Hematopoietic multipotent progenitor cell treated with erythropoietin and hydrocortisone succinate and interleukin-3 and kit ligand, for 4 days (in vitro differentiated cells): ENCODE measurements at regions not wholly inside any gene's neighbourhood (a gene's known extent, or its start where the extent isn't known, plus 50 kb on each side); places are given as distances from the start of the nearest gene placed in this dataset.
"Not testable (repeated sequence)": the region's sequence is repeated elsewhere in the genome, so short reads cannot be mapped to it uniquely, and the experiment has no call there.

Experiments used
- DNase-seq: peaks from one replicate; pipeline ENCODE4 v3.0.0-alpha.2; 2015

DNA sequence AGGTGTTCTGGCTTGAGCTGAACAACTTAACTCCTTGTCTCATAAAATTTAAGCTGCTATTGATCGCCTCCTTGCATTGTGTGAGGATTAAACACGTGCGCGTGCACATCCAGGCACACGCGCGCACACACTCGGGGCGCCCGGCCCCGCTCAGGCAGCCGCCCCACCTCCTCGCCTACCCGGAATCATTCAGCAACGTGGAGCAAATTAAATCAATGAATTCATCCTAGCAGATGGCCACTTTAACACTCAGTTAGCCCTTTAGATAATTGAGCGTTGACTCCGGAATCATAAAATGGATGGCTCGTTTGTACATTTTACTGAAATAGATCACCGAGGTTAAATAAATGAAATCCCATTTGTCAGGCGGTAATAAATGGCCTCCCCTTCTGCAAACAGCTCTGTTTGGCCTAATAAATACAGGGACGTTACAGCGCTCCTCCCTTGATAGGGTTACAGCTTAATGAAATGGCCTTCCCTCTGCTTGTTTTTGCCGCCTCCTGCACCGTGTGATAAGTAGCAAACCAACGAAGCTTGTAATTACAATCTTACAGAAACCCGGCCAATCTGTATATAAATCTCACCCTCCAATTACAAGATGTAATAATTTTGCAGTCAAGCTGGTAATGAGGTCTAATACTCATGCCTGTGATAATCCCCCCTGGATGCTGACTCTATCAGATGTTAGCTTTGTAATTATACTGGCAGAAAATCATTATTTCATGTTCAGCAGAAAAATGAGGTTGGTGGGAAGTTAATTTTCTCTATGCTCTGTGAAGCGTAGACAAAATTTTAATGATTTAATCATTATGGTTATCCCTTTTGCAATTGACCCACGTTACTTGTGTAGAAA is 229.7 kb upstream of the IRX4 start:
- no peak for DNase-seq

DNA sequence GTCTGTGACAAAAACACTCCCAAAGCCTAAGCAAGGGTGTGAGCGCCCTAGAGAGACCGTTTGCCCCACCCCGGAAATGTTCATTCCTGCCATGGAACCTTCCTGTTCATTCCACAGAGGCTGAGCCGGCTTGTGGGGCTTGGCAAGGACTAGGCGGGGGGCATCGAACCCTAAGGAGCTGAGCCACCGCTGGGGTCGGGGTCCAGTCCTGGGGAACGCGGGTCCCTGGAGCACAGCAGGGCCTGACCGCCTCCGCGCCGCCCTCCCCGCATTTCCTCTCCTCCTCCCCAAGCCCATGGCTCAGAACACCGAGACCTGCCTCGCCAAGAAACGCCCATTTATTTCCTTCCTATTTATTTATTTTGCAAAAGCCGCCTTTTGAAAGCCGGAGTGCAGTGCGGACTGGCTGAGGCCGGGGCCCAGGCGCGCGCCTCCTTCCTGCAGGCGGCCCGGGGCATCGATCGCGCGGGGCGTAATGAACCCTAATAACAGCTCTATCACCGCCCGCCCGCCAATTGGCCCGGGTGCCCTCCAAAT is 228.9 kb upstream of the IRX4 start:
- no peak for DNase-seq

DNA sequence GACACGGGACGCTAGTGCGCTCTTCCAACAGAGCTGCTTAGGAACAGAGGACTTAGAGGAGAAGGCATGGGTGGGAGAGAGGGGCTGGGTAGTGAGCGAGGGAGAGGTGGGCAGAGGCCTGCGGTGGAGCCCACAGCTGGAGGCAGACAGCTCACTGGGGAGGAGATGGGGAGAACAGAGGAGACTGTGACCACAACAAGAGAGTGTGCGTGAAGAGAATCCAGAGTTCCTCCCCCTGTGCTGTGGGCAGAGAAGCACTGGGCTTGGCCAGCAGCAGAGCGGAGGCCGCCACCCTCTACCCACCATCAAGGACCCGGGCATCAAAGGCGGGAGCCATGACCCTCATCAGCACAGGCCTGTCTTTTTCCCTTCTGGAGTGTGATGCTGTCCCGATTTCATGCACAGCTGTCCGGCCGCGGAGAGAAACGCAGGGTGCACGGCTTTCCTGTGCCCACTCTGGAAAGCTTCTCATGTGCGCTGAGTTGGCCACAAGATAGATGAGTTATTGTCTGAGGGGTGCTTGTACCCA is 228.3 kb upstream of the IRX4 start:
- DNase-seq: no peak

DNA sequence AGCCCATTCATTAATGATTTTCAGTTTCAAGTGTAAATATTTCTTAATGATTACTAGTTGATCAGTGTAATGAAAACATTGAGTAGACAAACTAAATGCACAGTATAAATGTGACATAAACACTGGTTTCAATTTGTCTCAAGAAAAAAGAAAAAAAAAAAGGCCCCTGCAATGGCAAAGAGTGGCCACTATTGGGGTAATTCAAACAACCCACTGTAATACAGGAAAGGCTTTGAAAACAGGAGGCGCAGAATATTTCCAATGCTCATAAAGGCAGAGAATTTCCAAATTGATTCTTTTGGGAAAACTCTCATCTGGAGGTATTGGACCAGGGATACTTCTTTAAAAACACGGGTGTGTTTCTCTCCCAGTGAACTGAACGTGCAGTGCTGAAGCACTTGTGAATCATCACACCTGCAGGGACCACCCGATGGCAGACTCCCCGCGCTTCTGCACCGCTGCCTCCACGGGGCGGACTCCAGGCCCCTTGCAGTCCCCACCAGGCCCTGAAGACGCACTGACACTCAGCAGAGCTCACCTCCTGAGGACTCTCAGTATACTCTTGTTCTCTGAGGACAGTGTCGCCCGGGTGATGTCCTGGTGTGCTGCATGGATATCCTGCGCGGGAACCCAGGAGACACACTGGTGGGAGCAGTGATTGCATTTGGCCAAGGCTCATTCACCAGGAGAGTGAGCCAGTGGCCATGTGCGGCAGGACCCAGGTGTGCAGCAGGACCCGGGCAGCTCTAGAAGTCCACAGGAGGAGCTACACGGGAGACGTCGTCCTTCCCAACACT is 227.6 kb upstream of the IRX4 start:
- DNase-seq: no peak

DNA sequence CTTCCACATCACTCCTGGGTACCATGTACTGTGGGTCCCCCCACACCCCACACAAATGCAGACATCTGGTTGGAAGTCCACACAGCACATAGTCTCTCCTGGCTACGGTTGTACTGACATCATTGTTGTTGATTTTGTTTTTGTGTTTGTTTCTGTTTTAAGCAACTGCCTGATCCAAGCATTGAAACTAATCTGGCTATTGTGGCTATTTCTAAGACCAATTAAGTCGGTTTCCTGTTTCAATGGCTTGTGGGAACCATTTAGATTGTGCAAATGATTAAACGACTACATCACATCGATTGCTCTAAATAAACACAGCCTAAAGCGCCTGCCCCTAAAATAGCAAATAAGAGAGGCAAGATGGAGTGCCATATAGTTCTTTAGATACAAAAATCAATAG is 226.8 kb upstream of the IRX4 start:
- no peak for DNase-seq

DNA sequence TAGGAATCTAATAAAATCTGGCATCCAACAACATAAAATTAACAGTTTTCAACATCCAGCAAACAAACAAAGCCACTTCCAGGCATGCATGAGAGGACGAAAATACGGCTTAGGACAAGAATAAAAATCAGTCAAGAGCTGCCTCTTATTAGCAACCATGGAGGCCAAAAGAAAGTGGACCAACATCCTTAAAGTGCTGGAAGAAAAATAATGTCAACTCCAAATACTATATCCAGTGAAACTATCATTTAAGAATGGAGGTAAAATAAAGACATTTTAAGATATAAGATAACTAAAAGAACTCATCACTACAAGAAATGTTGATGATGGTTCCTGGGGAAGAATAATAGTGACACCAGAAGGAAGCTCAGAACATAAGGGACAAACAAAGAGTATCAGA is 224.0 kb upstream of the IRX4 start:
- no peak for DNase-seq

DNA sequence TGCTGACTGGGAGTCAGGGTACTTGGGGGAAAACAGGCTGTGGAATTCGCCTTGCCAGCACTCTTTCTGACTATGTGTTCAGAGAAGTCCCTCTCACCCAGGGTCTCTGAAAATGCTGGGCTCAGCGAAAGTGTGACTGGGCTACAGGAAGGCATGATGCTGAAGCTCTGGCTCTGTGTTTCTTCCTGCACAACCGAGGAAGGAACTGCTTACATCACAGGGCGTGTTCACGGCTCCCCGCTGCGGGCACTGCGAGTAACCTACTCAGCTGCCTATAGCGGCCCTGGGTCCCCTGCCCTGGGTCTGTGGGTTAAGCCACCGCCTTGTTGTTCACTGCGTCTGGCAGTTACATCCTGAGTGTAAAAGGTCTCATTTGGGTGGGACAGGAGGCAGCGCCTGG is 222.4 kb upstream of the IRX4 start:
- DNase-seq: no peak

DNA sequence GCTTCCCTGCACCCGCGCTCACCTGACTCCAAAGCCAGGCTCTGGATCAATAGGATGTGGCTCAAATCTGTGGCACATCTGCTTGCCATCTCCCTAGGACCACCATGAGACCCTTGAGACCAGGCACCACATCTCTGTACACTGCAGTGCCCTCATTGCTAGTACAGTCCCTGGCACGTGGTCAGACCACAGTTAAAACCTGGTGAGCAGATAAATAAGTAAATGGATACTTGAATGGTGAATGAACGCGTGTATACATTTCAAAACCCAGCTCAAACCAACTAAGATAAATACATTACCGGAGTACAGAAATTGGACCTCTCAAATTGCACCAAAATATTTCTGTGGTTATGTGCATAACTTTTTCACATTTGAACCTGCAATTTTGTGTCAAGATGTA is 221.2 kb upstream of the IRX4 start:
- no peak for DNase-seq

DNA sequence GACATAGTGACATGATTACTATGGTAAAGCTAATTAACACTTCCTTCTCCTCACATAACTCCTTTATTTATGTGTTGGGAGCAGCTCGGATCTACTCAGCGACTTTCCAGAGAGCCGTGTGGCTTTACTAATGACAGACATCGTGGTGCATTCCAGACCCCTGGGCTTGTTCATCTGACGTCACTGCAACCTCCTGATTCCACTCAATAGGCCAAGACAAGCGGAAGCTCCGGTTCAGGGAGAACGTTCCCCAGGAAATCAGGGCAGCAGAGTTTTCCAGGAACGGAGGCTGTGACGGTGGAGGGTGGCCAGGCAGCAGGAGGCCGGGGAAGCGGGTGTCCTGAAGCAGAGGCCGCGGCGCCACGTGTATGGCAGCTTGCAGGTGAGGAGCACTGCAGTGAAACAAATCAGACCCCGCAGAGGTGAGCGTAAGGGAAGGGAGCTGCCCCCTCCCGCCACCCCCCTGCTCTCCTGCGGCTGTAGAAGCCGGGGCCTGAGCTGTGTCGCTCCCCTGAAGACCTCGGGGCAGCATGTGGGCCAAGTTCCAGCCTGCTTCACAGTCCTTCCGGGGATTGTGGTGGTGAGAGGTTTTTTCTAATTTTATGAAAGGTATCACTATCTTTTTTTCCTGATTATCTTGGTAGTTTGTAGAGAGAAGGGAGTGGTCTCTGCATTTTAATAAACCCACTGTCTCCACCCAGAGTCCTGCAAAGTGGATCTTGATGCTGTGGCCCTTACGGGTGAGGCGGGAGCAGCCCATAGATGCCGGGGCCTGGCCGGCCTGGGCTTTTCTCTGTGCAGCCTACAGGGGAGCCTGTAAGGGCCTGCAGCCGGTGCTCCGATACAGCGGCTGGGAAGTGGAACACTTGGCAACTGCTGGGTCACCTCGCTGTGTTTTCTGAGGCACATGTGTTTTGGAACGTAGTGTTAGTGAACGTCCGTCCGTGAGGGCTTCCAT is 220.4 kb upstream of the IRX4 start:
- no peak for DNase-seq

DNA sequence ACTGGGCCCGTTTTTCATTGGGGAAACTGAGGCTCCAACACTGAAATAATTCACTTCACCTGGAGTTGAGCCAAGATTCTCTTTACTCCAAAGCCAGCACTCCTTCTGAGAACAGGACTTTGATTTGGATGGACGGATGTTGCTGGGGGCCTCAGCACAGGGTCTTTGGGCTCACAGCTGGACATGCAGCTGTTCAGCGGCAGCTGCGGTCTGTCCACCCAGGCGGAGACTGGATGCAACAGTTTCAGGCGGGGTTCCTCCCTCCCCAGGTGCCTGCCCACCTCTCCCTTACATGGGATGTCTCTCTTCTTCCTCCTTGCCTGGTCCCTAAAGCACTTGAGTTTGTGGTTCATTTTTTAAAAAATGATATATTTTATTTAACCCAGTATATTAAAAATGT is 219.0 kb upstream of the IRX4 start:
- no peak for DNase-seq

DNA sequence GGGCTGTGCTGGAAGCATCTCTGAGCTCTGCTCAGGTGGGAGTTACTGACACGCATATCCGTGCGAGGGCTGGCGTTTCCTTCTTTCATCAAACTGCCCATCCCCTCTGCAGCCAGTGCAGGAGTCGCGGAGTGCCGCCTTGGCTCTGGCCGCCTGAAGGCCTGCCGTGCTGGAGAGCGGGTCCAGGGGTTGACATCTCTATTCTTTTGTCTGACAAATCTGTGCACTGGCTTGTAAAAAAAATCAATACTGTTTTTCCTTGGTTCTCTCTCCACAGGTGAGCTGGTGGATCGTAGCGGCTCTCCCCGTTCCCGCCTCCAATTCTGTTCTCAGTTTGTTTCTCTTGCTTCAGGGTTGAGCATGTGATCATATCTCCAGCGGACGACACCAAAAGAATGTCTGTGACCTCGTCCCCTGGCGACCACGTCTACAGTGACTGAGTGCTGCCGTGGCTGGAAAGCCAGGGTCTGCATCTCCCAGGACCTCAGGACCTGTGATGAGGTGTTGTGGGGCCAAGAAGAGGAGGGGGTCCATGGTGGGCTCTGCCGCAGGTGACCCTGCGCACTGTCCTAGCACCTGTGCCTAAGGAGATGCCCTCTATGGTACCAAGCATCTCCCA is 214.3 kb upstream of the IRX4 start:
- no peak for DNase-seq

DNA sequence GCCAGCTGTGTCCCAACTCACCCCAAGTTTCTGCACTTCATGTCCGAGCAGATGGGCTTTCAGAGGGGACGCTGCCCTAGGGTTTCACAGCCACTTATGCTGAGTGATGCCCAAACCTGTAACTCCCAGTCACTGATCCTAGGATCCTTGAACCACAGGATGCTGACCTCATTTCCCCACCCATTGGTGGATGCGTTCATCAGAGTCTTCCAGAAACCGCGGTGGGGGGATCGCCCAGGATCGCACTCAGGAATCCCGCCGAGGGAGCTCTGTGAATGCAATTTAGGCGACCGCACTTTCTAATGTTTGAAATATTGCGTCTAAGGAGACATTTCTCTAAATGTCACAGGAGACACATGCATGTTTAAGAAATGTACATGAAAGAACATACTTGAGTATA is 212.3 kb upstream of the IRX4 start:
- DNase-seq: no peak

DNA sequence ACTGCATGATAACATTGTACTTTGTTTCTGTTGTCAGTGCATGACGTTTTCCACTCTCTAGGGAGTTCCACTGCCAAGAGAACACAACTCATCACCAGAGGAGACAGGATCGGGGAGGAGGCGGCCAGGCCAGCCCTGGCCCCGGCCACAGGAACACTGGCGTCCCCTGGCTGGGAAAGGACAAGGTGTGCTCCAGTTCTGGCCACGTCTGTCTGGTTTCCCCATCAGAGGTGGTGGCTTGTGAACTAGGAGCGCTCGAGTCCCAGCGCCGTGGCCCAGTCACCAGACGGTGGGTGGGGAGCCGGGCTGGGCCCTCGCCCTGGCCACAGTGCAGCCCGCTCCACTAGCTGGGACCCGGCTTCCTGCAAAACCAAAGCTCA is 211.9 kb upstream of the IRX4 start:
- no peak for DNase-seq

DNA sequence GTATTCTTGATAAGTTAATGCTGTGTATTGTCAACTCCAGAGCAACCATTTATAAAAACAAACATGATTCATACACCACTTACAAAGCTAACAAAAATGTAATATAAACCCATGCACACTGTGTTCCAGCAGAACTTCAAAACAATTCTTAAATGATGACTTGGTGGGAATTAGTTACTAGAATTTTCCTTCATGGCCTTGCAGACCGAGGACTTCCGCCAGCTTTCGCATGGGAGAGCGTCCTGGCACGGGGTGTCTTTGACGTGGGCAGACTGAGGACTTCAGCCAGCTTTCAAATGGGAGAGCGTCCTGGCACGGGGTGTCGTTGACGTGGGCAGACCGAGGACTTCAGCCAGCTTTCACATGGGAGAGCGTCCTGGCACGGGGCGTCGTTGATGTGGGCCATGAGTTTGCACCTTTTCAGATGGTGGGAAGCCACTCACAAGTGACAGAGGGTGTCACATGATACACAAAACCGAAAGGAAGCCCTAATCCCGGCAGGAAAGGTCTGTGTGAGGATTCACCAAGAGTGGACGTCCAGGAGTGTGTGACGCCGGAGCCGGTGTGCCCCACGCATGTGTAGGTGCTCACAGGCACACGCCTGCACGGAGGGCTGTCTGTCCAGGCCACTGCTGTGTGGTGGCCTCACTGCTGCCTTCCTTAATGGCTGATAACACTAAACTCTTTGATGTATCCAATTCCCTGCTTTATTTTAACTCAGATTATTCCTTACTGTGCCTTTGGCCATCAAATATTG is 211.3 kb upstream of the IRX4 start:
- no peak for DNase-seq

DNA sequence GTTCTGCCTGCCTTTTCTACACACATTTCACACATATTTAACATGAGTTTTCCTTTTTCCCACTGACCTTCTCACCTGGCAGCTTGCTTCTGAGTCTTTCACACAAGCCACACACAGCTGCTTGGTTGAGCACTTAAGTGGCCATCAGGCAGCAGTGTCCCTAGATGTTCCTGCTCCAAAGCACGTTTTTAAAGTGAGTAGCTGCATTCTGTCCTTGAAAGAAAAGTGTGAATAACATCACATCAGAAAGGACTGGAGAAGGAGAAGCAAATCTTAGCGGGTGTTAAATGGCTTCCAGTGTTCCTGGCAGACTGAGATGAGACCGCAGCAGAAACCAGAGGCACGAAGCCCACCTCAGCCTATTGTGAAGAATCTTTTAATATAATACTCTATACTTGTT is 209.2 kb upstream of the IRX4 start:
- DNase-seq: no peak

DNA sequence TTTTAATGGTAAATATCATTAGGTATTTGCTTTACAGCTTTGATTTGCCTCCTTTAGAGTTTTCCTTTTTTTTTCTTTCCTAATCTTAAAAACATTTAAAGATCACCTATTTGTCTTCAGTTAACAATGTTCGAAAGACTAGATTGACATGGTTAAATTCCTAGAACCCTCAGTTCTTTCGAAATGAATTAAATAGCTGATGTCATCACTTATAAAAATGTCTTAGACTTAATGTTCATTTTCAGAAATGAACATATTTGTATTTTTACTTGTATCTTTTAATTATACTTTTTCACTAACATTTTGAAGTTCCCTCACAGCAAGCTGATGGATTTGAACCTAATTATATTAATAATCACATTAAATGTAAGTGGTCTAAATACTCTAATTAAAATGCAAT is 205.3 kb upstream of the IRX4 start:
- DNase-seq: no peak

DNA sequence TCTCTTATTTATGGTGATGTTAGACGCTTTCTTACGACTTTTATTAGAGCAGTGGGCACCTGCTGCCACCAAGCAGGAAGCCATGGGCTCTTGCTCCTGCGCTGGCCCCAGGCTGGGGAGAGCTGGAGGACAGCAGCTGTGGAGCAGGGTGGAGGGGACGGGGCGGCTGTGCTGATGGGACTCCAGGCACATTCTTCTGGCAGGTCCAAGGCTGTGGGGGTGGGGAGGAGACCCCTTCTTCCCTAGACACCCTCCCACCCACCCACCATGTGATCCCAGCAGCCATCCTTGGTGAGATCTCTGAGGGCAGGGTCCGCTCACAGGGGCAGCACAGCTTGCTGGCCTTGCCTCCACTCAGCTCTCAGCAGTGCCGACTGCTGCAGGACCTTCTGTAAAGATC is 192.6 kb upstream of the IRX4 start:
- no peak for DNase-seq

DNA sequence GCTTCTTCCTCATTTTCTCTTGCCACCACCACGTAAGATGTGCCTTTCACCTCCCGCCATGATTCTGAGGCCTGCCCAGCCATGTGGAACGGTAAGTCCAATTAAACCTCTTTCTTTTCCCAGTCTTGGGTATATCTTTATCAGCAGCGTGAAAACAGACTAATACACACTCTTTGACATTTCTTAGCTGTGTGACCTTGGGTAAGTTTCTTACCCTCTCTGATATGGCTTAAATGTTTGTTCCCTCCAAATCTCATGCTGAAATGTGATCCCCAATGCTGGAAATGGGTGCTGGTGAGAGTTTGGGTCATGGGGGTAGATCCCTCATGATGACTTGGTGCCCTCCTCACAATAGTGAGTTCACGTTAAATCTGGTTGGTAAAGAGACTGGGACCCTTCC is 188.8 kb upstream of the IRX4 start:
- no peak for DNase-seq

DNA sequence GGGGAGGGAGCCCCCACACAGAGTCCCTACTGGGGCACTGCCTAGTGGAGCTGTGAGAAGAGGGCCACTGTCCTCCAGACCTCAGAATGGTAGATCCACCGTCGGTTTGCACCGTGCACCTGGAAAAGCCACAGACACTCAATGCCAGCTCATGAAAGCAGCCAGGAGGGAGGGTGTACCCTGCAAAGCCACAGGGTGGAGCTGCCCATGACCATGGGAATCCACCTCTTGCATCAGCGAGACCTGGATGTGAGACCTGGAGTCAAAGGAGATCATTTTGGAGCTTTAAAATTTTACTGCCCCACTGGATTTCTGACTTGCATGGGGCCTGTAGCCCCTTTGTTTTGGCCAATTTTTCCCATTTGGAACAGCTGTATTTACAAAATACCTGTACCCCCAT is 188.1 kb upstream of the IRX4 start:
- DNase-seq: peak; percentile 6

DNA sequence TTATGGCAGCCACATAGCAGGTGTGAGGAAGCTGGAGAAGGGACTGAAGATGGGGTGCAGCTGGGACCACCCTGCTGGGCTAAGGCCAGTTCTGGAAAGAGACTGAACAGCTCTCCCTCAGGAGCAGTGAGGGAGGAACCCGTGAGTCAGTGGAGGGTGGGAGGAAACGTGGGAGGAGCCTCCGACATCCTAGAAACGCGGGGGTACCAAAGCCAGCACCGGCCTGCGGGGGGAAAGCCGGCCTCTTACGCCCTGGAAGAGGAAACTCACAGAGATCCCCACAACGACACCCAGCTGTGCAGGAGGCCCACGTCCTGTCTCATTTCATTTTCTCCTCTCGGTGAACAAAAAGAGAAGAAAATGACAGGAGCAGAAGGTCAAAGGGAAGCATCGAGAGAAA is 185.8 kb upstream of the IRX4 start:
- DNase-seq: no peak

DNA sequence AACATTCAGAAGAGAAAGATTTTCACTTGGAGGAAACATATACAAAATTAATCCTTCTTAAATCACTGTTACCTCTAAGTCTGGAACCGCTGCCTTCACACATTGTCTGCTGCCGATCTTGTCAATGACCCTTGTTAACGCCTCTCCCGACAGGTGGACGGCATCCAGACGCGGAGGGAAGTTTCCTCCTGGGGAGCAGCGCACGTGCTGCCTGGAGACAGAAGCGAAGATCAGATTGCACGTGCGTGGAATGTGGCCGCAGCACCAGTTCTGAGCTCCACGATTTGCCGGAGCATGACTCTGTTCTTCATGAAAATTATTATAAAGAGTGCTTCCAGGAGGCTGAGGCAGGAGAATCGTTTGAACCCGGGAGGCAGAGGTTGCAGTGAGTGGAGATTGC is 183.6 kb upstream of the IRX4 start:
- no peak for DNase-seq

DNA sequence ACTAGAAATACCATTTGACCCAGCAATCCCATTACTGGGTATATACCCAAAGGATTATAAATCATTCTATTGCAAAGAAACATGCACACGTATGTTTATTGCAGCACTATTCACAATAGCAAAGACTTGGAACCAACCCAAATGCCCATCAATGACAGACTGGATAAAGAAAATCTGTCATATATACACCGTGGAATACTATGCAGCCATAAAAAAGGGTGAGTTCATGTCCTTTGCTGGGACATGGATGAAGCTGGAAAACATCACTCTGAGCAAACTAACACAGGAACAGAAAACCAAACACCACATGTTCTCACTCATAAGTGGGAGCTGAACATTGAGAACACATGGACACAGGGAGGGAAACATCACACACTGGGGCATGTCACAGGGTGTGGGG is 180.7 kb upstream of the IRX4 start:
- DNase-seq: not testable (repeated sequence)
